Upper lobe of left lung (tissue), 4 donors: ENCODE measurements at regions not wholly inside any gene's neighbourhood (a gene's known extent, or its start where the extent isn't known, plus 50 kb on each side); places are given as distances from the start of the nearest gene placed in this dataset.

ENCODE experiments used
- EP300 ChIP-seq, 4 donors: sonication (generic); formaldehyde crosslinking; IDR thresholded peaks; one replicate each; pipeline ENCODE4 v1.5.1; 2017; ENCODE audit warnings: antibody characterized with exemption in 4 of 4, control low read depth in 2 of 4
- POLR2A ChIP-seq, 4 donors: fragments of 450-650 bp; IDR thresholded peaks; one replicate each; pipeline ENCODE4 v1.5.1; 2016 to 2017; ENCODE audit warnings: antibody characterized with exemption in 4 of 4, mild to moderate bottlenecking in 2 of 4
- POLR2AphosphoS5 ChIP-seq, 2 donors: sonication (generic); formaldehyde crosslinking; IDR thresholded peaks; one replicate each; pipeline ENCODE4 v1.5.1; 2017; ENCODE audit warnings: antibody characterized with exemption in 2 of 2
- TF ChIP-seq, protein P1 (sequence below), 6 experiments: fragments of 450-650 bp in 4 of 6; fragments of 200-600 bp in 2 of 6; sonication (generic) in 2 of 6; IDR thresholded peaks; one replicate each; pipeline ENCODE4 v1.5.1; 2016 to 2019; ENCODE audit warnings: antibody characterized with exemption in 6 of 6

DNA sequence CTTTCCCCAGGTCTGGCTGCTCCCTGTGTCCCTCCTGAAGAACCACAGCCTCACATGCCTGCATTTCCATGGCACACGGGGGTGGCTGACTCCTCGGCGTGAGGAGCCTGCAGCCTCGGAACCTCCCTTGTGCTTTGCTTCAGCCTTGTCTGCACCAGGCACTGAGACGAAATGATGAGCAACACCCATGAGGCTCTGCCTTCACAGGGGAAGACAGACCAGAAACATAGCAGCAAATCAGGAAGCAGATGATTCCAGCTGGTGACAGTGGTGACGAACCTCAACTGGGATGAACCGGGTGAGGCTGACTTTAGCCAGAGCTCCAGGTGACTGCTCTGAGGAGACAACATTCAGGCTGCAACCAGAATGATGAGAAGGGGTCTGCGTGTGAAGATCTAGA, 84.5 kb upstream of the SMNDC1 start:
- TF ChIP-seq EP300 (IDR thresholded peaks at IDR 0.05) (no peak), POLR2A (IDR thresholded peaks at IDR 0.05) (no peak), POLR2AphosphoS5 (IDR thresholded peaks at IDR 0.05) (no peak)
- TF ChIP-seq, protein P1, sequence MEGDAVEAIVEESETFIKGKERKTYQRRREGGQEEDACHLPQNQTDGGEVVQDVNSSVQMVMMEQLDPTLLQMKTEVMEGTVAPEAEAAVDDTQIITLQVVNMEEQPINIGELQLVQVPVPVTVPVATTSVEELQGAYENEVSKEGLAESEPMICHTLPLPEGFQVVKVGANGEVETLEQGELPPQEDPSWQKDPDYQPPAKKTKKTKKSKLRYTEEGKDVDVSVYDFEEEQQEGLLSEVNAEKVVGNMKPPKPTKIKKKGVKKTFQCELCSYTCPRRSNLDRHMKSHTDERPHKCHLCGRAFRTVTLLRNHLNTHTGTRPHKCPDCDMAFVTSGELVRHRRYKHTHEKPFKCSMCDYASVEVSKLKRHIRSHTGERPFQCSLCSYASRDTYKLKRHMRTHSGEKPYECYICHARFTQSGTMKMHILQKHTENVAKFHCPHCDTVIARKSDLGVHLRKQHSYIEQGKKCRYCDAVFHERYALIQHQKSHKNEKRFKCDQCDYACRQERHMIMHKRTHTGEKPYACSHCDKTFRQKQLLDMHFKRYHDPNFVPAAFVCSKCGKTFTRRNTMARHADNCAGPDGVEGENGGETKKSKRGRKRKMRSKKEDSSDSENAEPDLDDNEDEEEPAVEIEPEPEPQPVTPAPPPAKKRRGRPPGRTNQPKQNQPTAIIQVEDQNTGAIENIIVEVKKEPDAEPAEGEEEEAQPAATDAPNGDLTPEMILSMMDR (IDR thresholded peaks at IDR 0.05): no peak
